PFSK-1 (cell line): ENCODE measurements at regions not wholly inside any gene's neighbourhood (a gene's known extent, or its start where the extent isn't known, plus 50 kb on each side); places are given as distances from the start of the nearest gene placed in this dataset.

Source experiments
- POLR2AphosphoS5 ChIP-seq: IDR thresholded peaks from 2 replicates; pipeline ENCODE4 v1.6.1; 2012; ENCODE audit warnings: low read depth, mild to moderate bottlenecking, control low read depth, low read length, moderate library complexity
- SIN3A ChIP-seq: IDR thresholded peaks from 2 replicates; pipeline ENCODE4 v1.6.1; 2012; ENCODE audit warnings: mild to moderate bottlenecking, low read length, moderate library complexity, borderline replicate concordance; ENCODE audit not compliant: insufficient read depth
- TF ChIP-seq, protein P1 (sequence below), 2 experiments: IDR thresholded peaks; 2 replicates each; pipeline versions ENCODE4 v1.6.1 to v1.8.0; 2011 to 2012; ENCODE audit warnings: low read depth in 2 of 2, low read length in 2 of 2, control low read depth in 1 of 2, inconsistent platforms in 1 of 2, mild to moderate bottlenecking in 1 of 2, moderate library complexity in 1 of 2; ENCODE audit not compliant: insufficient read depth in 1 of 2

GRCh38 chr11:80010536-80010935 is 569.7 kb upstream of the TENM4 start:
- TF ChIP-seq, protein P1, sequence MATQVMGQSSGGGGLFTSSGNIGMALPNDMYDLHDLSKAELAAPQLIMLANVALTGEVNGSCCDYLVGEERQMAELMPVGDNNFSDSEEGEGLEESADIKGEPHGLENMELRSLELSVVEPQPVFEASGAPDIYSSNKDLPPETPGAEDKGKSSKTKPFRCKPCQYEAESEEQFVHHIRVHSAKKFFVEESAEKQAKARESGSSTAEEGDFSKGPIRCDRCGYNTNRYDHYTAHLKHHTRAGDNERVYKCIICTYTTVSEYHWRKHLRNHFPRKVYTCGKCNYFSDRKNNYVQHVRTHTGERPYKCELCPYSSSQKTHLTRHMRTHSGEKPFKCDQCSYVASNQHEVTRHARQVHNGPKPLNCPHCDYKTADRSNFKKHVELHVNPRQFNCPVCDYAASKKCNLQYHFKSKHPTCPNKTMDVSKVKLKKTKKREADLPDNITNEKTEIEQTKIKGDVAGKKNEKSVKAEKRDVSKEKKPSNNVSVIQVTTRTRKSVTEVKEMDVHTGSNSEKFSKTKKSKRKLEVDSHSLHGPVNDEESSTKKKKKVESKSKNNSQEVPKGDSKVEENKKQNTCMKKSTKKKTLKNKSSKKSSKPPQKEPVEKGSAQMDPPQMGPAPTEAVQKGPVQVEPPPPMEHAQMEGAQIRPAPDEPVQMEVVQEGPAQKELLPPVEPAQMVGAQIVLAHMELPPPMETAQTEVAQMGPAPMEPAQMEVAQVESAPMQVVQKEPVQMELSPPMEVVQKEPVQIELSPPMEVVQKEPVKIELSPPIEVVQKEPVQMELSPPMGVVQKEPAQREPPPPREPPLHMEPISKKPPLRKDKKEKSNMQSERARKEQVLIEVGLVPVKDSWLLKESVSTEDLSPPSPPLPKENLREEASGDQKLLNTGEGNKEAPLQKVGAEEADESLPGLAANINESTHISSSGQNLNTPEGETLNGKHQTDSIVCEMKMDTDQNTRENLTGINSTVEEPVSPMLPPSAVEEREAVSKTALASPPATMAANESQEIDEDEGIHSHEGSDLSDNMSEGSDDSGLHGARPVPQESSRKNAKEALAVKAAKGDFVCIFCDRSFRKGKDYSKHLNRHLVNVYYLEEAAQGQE (IDR thresholded peaks at IDR 0.05; ENCODE audit: insufficient read depth in 1 of 2, low read depth in 2 of 2, low read length in 2 of 2) = no peak
- TF ChIP-seq POLR2AphosphoS5 (no peak), SIN3A (no peak)
